T-helper 17 cell (primary cell): ENCODE measurements at regions not wholly inside any gene's neighbourhood (a gene's known extent, or its start where the extent isn't known, plus 50 kb on each side); places are given as distances from the start of the nearest gene placed in this dataset.

Source experiments
- ATAC-seq: fragments of 150-1000 bp; cut with Tn5 transposase; 2 replicates; pipeline ENCODE4 v1.10.0; 2021; ENCODE audit warnings: mild to moderate bottlenecking, moderate library complexity
- DNase-seq, 3 donors: peaks; one replicate each; pipeline versions ENCODE4 v3.0.0 to v3.0.0-alpha.2; 2020 to 2021
- H3K9me3 ChIP-seq: one replicate; pipeline ENCODE4 v1.7.0; 2013; ENCODE audit warnings: low read length, mild to moderate bottlenecking; ENCODE audit not compliant: control insufficient read depth, poor library complexity, severe bottlenecking
- H3K27ac Mint-ChIP-seq: one replicate; pipeline ENCODE4 v1.8.0; 2022; ENCODE audit warnings: mild to moderate bottlenecking, moderate library complexity, mixed read lengths
- H3K27me3 Mint-ChIP-seq: one replicate; pipeline ENCODE4 v1.8.0; 2022; ENCODE audit warnings: mixed read lengths
- H3K36me3 Mint-ChIP-seq: one replicate; pipeline ENCODE4 v1.8.0; 2022; ENCODE audit warnings: low read depth, mixed read lengths
- H3K4me1 Mint-ChIP-seq: one replicate; pipeline ENCODE4 v1.8.0; 2022; ENCODE audit warnings: mild to moderate bottlenecking, mixed read lengths
- H3K4me3 Mint-ChIP-seq: one replicate; pipeline ENCODE4 v1.8.0; 2022; ENCODE audit warnings: mild to moderate bottlenecking, moderate library complexity, mixed read lengths

DNA sequence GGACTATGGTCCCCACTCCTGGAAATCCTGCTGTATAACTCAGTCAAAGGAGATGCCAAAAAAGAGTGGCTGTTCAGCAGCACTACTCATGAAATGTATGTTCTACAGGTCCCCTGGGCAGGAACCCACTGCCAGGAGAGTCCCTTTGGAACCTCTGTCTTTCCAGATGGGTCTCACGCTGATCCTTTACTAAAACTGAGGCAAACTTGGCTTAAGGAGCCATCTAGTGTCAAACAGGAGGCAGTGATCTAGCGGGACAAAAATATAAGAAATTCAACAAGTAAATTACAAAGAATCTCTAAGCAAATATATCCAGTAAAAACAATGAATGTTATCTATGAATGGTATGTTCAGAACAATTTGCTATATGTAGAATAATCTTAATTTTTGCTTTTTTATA lies 80.5 kb upstream of the PRMT6 start:
- H3K9me3 ChIP-seq, result no peaks in the 10 kb centered on the region
- ATAC-seq (no peak), DNase-seq (no peak)
- Mint-ChIP-seq H3K36me3 (no peaks in the 10 kb centered on the region), H3K4me3 (no peak overlapping the region), H3K27ac (no peak overlapping the region), H3K27me3 (no peaks in the 10 kb centered on the region), H3K4me1 (no peaks in the 10 kb centered on the region)

- Mint-ChIP-seq H3K27me3 (no peaks in the 10 kb centered on the region), H3K36me3 (no peaks in the 10 kb centered on the region), H3K27ac (no peak overlapping the region), H3K4me3 (no peak overlapping the region), H3K4me1 (no peaks in the 10 kb centered on the region)
- ATAC-seq (no peak), DNase-seq (no peak)
- no peaks in the 10 kb centered on the region for H3K9me3 ChIP-seq
These were observed 77.8 kb upstream of the PRMT6 start for GRCh38 chr1:106978477-106979322.

DNA sequence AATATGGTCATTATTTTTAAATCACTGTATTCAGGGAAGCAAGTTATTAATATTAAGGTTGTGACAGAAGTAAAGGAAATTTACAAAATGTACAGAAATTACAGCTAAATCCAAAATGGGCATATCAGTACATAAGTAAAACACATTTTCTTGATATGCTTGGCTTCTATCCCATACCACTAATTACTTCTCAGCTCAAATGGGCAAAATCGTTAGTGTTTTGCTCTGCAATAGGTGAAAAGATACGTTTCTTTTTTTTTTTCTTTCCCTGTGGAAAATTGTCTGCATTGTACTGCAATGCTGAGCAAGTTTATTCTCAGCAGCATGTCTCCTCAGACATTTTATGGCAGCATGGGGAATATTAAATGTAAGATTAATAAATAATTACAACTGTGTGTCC lies 77.1 kb upstream of the PRMT6 start:
- H3K27me3 Mint-ChIP-seq, result no peaks in the 10 kb centered on the region
- H3K27ac Mint-ChIP-seq, result no peak overlapping the region
- no peak for DNase-seq
- H3K4me1 Mint-ChIP-seq, result no peaks in the 10 kb centered on the region
- H3K9me3 ChIP-seq, result no peaks in the 10 kb centered on the region
- ATAC-seq, result no peak
- no peaks in the 10 kb centered on the region for H3K36me3 Mint-ChIP-seq
- H3K4me3 Mint-ChIP-seq, result no peak overlapping the region

- no peak overlapping the region for H3K27ac Mint-ChIP-seq
- no peaks in the 10 kb centered on the region for H3K36me3 Mint-ChIP-seq
These were observed 76.4 kb upstream of the PRMT6 start for GRCh38 chr1:106980121-106980520.

GRCh38 chr1:106984801-106985200 lies 71.7 kb upstream of the PRMT6 start:
- DNase-seq (no peak), ATAC-seq (no peak)
- Mint-ChIP-seq H3K36me3 (no peaks in the 10 kb centered on the region), H3K4me3 (no peak overlapping the region), H3K27me3 (peaks cover 25% of the 10 kb centered on the region), H3K4me1 (no peaks in the 10 kb centered on the region), H3K27ac (no peak overlapping the region)
- no peaks in the 10 kb centered on the region for H3K9me3 ChIP-seq

More at GRCh38 chr1:106980121-106980520, 76.4 kb upstream of the PRMT6 start:
- DNase-seq, result no peak
- Mint-ChIP-seq H3K27me3 (peaks cover 3% of the 10 kb centered on the region), H3K4me3 (no peak overlapping the region), H3K4me1 (no peaks in the 10 kb centered on the region)
- H3K9me3 ChIP-seq, result no peaks in the 10 kb centered on the region
- no peak for ATAC-seq

- no peaks in the 10 kb centered on the region for H3K9me3 ChIP-seq
- no peaks in the 10 kb centered on the region for H3K4me1 Mint-ChIP-seq
- peaks cover 25% of the 10 kb centered on the region for H3K27me3 Mint-ChIP-seq
- DNase-seq (no peak), ATAC-seq (no peak)
- no peak overlapping the region for H3K4me3 Mint-ChIP-seq
- H3K27ac Mint-ChIP-seq, result no peak overlapping the region
- H3K36me3 Mint-ChIP-seq, result no peaks in the 10 kb centered on the region
These were observed 69.9 kb upstream of the PRMT6 start for GRCh38 chr1:106986603-106987002.

GRCh38 chr1:106995970-106996369 lies 60.5 kb upstream of the PRMT6 start:
- no peak overlapping the region for H3K4me3 Mint-ChIP-seq
- no peaks in the 10 kb centered on the region for H3K27me3 Mint-ChIP-seq
- no peaks in the 10 kb centered on the region for H3K9me3 ChIP-seq
- H3K4me1 Mint-ChIP-seq, result no peaks in the 10 kb centered on the region
- DNase-seq (no peak), ATAC-seq (no peak)
- no peak overlapping the region for H3K27ac Mint-ChIP-seq
- H3K36me3 Mint-ChIP-seq, result no peaks in the 10 kb centered on the region

DNA sequence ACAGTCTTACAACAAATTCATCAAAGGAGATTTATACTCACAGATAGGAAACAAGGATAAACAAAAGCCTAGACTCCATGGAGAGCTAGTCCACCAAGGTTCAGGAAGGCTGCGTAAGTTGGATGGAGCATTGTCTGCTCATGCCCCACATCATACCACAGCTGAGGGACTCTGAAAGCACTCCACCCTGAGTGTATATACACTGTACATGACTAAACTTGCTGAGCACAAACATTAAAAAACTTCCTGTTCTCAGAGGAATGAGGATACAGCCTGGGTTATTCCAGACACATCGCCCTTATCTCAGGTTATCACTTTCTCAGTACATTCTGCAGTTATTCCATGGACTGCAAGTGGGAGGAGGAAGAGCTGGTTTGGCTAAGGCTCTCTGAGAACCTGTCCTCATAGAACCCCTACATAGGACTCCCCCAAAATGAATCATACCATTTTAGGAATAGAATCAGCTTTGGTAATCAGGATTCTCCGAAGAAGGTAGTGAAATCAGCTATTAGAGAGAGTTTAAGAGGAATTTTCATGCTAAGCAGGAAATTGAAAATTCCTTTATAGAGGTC lies 58.0 kb upstream of the PRMT6 start:
- H3K36me3 Mint-ChIP-seq, result no peaks in the 10 kb centered on the region
- H3K4me3 Mint-ChIP-seq, result no peak overlapping the region
- no peak overlapping the region for H3K27ac Mint-ChIP-seq
- H3K27me3 Mint-ChIP-seq, result no peaks in the 10 kb centered on the region
- DNase-seq (no peak), ATAC-seq (no peak)
- no peaks in the 10 kb centered on the region for H3K4me1 Mint-ChIP-seq
- no peaks in the 10 kb centered on the region for H3K9me3 ChIP-seq

DNA sequence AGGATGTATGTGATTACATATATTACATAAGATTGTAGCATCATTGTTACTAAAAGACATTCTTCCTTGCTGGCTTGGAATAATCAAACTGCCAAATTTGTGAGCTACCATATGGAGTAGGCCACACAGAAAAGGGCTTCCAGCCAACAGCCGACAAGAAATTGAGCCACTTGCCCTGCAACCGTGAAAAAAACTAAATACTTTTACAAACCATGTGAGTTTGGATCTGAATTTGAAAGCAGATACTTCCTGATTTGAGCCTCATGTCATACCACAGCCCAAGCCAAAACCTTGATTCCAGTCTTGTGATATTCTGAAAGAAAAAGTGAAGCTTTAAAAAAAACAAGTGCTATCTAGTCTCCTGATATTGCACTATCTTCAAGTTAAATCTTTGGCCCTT lies 55.6 kb upstream of the PRMT6 start:
- ATAC-seq (no peak), DNase-seq (no peak)
- no peak overlapping the region for H3K27ac Mint-ChIP-seq
- peaks cover 6% of the 10 kb centered on the region for H3K27me3 Mint-ChIP-seq
- no peak overlapping the region for H3K4me3 Mint-ChIP-seq
- H3K9me3 ChIP-seq, result no peaks in the 10 kb centered on the region
- H3K36me3 Mint-ChIP-seq, result no peaks in the 10 kb centered on the region
- H3K4me1 Mint-ChIP-seq, result no peaks in the 10 kb centered on the region

- DNase-seq, result no peak
- no peak overlapping the region for H3K27ac Mint-ChIP-seq
- no peaks in the 10 kb centered on the region for H3K9me3 ChIP-seq
- H3K4me1 Mint-ChIP-seq, result no peaks in the 10 kb centered on the region
- no peak for ATAC-seq
- H3K27me3 Mint-ChIP-seq, result peaks cover 17% of the 10 kb centered on the region
- no peaks in the 10 kb centered on the region for H3K36me3 Mint-ChIP-seq
- no peak overlapping the region for H3K4me3 Mint-ChIP-seq
These were observed 52.5 kb upstream of the PRMT6 start for GRCh38 chr1:107003972-107004371.

DNA sequence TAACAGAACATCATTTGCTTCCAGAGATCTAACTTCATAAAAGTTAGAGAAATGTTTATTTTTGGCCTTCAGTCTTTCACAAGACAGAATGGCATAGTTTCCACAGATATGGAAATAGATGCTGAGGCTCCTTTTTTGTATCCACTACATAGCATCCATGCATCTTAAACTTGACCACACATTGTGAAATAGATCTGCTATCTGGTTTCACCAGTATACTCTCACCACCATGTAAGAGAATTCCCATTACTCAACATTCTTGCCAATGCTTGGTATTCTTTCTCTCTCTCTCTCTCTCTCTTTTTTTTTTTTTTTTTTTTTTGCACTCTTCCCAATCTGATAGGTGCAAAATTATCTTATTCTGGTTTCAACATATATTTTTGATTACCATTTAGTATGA lies 52.1 kb upstream of the PRMT6 start:
- H3K27ac Mint-ChIP-seq, result no peak overlapping the region
- DNase-seq, result no peak
- H3K36me3 Mint-ChIP-seq, result no peaks in the 10 kb centered on the region
- no peaks in the 10 kb centered on the region for H3K9me3 ChIP-seq
- H3K4me1 Mint-ChIP-seq, result no peaks in the 10 kb centered on the region
- no peak for ATAC-seq
- no peak overlapping the region for H3K4me3 Mint-ChIP-seq
- peaks cover 22% of the 10 kb centered on the region for H3K27me3 Mint-ChIP-seq
